Muscle layer of duodenum (tissue), 2 donors: ENCODE measurements at regions not wholly inside any gene's neighbourhood (a gene's known extent, or its start where the extent isn't known, plus 50 kb on each side); places are given as distances from the start of the nearest gene placed in this dataset.

Experiments used
- H3K27ac ChIP-seq: one replicate; pipeline ENCODE4 v1.7.0; 2013; ENCODE audit warnings: mild to moderate bottlenecking, low read length
- H3K27me3 ChIP-seq: one replicate; pipeline ENCODE4 v1.7.0; 2013; ENCODE audit warnings: low read depth, mild to moderate bottlenecking, control low read depth, low read length
- H3K36me3 ChIP-seq, 2 donors: one replicate each; pipeline ENCODE4 v1.7.0; 2013; ENCODE audit warnings: low read length in 2 of 2, control low read depth in 1 of 2, mild to moderate bottlenecking in 1 of 2; ENCODE audit not compliant: insufficient read depth in 2 of 2, control insufficient read depth in 1 of 2
- H3K4me1 ChIP-seq, 2 donors: one replicate each; pipeline ENCODE4 v1.7.0; 2013; ENCODE audit warnings: low read length in 2 of 2, mild to moderate bottlenecking in 2 of 2, control low read depth in 1 of 2, moderate library complexity in 1 of 2; ENCODE audit not compliant: insufficient read depth in 2 of 2, control insufficient read depth in 1 of 2
- H3K4me3 ChIP-seq, 2 donors: one replicate each; pipeline ENCODE4 v1.7.0; 2013; ENCODE audit warnings: low read length in 2 of 2, low read depth in 1 of 2, mild to moderate bottlenecking in 1 of 2
- H3K9me3 ChIP-seq, 2 donors: one replicate each; pipeline ENCODE4 v1.7.0; 2013; ENCODE audit warnings: low read length in 2 of 2, control low read depth in 1 of 2, mild to moderate bottlenecking in 1 of 2; ENCODE audit not compliant: control insufficient read depth in 1 of 2
- donor health status: healthy.

DNA sequence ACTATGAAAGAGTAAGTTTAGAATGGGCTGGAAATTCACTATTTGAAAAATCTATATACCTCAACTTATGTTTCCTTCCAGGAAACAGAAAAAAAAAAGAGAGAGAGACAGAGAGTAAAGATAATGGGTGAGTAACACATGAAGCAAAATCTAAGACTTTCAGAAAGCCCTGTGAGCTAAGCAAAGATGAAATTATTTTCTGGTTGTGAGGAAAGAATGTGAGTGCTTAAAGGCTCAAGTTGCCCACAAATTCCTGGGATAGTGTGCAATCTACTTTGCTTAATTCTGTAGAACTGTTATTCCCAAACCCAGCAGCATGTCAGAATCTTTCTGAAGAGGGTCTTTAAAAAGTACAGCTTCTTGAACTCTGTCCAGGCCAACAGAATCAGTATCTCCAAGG is 337.7 kb upstream of the AGTR1 start:
- no peaks in the 10 kb centered on the region for H3K4me1 ChIP-seq
- H3K27me3 ChIP-seq = no peaks in the 10 kb centered on the region
- no peak overlapping the region for H3K27ac ChIP-seq
- H3K36me3 ChIP-seq = no peaks in the 10 kb centered on the region
- H3K9me3 ChIP-seq = no peaks in the 10 kb centered on the region
- H3K4me3 ChIP-seq = no peak overlapping the region

DNA sequence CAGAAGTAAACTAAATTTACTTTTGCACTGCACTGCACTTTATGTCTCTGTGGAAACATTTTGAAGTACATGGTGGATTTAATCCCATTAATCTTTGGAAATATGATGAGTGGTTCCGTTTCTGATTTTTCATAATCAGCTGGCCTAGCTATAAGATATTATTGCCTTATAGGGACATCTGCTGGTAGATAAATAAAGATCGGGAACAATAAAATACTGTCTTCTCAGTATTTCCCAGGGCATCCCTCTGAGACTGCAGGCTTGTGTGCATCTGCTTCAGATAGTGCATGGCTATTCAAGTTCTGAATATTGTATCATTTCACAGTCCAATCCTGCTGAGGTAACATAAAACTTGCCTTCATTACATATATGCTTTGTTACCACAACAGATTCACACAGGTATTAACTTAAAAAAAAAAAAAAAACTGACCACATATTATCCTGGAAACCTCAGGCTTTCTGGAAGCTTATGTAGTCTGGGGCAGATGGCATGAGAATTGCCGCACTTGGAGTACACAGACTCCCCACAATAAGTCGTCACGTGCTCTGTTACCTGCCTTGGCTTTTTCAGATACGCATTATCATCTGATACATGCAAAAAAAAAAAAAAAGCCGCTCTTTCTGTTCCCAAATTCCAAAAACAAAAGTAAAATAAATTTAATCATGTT is 330.8 kb upstream of the AGTR1 start:
- Histone ChIP-seq H3K9me3 (no peaks in the 10 kb centered on the region), H3K27ac (no peak overlapping the region), H3K36me3 (no peaks in the 10 kb centered on the region), H3K27me3 (no peaks in the 10 kb centered on the region), H3K4me3 (no peak overlapping the region), H3K4me1 (no peaks in the 10 kb centered on the region)

DNA sequence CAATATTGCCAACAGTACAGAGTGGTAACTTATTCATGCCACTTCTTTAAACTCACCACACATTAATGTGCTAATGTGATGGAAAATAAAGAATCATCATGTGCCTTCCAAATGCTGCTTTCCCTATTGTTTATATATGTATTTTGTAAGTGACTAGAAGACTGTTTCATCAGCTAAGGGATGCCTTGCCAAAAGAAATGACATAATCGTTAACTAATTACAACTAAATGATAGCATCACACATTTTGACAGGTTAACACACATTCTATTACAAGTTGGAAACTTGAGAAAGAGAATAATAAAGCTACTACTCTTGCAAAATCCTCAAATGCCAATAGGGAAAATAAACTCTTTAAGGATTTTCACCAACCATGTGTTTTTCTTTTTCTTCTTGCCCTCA is 329.9 kb upstream of the AGTR1 start:
- no peaks in the 10 kb centered on the region for H3K27me3 ChIP-seq
- H3K36me3 ChIP-seq = no peaks in the 10 kb centered on the region
- H3K4me1 ChIP-seq = no peaks in the 10 kb centered on the region
- H3K27ac ChIP-seq = no peak overlapping the region
- no peaks in the 10 kb centered on the region for H3K9me3 ChIP-seq
- no peak overlapping the region for H3K4me3 ChIP-seq

DNA sequence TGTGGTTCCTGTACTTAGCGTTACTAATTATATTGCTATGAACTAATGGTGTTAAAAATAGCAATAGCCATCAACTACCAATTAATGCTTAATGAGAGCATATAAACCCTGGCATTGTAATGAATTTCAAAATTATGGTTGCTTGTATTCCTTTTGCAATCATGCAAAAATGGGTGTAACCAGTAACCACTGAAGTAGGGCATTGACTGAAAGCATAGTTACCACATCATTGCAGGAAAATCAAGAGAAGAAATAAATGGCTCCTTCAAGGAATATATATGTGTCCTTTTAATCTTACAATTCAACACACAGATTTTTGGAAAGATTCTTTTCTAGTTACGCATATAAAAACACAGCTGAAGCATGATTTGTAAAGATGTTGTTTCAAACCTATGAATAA is 328.3 kb upstream of the AGTR1 start:
- Histone ChIP-seq H3K27me3 (no peaks in the 10 kb centered on the region), H3K4me3 (no peak overlapping the region), H3K36me3 (no peaks in the 10 kb centered on the region), H3K4me1 (no peaks in the 10 kb centered on the region), H3K9me3 (no peaks in the 10 kb centered on the region), H3K27ac (no peak overlapping the region)

DNA sequence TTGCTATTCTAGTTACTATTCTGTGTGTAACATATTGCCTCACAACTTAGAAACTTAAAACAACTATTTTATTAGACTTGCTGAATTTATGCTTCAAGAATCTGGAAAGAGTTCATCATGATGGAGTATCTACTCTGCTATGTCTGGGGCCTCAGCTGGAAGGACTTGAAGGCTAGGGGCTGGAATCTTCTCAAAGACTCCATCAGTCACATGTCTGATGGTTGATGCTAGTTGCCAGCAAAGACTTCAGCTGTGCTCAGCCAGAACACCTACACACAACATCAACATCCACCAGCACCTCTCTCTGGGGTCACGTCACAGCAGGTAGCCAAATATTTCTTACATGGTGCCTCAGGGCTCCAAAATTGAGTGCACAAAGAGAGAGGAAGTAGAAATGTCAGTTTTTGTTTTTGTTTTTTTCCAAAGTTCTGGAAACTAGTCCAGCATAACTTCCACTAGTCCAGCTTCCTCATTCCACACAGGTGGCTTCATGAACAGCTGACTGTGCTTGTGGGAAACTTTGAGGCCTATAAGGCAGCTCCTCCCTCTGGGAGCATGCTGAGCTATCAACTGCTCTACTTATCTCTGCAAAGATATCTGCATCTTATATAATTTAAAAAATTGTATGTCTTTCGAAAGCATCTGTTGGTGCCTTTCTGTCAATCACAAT is 325.4 kb upstream of the AGTR1 start:
- Histone ChIP-seq H3K9me3 (no peaks in the 10 kb centered on the region), H3K4me1 (no peaks in the 10 kb centered on the region), H3K27me3 (no peaks in the 10 kb centered on the region), H3K36me3 (no peaks in the 10 kb centered on the region), H3K27ac (no peak overlapping the region), H3K4me3 (no peak overlapping the region)

DNA sequence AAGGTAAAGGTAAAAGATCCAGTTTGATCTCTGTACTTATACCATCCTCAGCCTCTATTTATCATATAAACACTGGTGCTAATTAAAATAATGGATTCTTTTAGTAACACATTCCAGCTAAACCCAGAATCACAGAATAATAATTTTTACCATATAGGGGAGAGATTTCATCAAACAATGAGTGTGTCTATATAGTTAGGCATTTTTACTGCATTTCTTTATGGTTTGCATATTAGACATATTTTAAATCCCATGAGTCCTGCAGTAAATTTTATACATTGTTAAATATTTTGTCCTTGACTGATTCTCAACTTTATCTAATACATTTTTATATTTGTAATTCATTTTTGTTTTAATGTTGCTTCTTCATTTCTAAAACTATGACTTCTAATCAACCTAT is 323.7 kb upstream of the AGTR1 start:
- Histone ChIP-seq H3K27me3 (no peaks in the 10 kb centered on the region), H3K9me3 (no peaks in the 10 kb centered on the region), H3K4me1 (no peaks in the 10 kb centered on the region), H3K27ac (no peak overlapping the region), H3K36me3 (no peaks in the 10 kb centered on the region), H3K4me3 (no peak overlapping the region)

DNA sequence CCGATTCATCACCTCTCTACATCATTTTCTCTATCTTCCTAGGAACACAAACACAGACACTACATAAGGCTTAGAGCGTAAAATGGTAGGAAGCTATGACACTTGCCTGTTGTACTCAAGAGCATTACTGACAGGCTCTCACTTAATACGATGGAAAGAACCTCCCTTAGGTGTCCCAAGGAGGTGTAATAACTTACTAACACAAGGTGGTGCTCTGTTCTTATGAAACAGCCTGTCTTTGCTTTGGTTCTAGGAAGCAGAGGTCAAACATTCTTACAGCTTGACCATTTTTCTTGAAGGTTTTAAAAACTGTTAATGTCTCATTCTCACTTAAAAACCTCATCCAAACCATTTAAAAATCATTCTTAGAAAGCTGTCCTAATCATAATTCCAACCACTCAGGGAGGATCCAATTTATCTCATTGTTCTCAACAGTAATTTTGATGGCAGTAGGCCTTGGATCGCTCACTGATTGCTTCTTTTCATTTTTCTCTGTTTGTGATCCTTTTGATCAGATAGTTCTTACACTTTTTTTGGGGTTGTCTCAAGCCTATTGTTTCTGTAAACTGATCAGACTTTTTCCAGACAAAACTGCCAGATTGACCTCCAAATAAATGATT is 317.8 kb upstream of the AGTR1 start:
- Histone ChIP-seq H3K27ac (no peak overlapping the region), H3K4me1 (no peaks in the 10 kb centered on the region), H3K27me3 (no peaks in the 10 kb centered on the region), H3K9me3 (no peaks in the 10 kb centered on the region), H3K4me3 (no peak overlapping the region), H3K36me3 (no peaks in the 10 kb centered on the region)

DNA sequence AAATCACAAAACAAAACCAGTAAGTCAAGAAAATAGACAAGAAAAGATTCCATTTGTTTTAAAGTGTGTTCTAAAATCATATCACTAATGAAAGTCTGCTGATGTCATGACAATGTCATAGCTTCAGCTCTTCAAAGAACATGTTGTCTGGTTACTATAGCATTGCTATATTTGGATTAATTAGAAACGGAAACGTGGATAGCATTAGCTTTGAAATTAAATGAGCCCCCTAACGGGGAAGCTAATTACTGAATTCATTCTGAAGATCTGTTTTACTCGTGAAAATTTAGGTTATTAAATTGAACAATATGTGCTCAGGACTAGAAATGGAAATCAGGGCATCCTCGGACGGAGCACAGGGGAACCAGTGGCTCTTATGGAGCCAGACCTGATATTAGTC is 316.7 kb upstream of the AGTR1 start:
- no peaks in the 10 kb centered on the region for H3K27me3 ChIP-seq
- H3K4me1 ChIP-seq = no peaks in the 10 kb centered on the region
- no peaks in the 10 kb centered on the region for H3K9me3 ChIP-seq
- H3K27ac ChIP-seq = no peak overlapping the region
- H3K4me3 ChIP-seq = no peak overlapping the region
- H3K36me3 ChIP-seq = no peaks in the 10 kb centered on the region

DNA sequence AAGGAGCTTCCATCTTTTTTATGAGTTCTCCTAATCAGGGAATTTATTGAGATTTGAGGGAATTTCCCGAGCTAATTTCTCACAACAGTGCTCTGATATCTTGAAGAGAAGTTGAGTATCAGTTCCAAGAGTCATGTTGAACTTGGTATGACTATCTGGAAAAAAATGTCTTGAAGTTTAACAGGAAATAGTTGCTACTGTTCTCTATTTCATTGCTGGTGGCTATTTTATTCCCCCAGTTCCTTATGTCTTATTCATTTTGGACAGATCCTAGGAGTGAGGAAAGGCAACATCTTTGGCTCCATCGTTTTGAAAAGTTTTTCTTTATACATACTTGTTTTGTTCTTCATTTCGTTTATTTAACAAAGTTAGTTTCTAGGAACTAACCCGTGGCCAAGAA is 307.8 kb upstream of the AGTR1 start:
- H3K4me1 ChIP-seq = no peaks in the 10 kb centered on the region
- H3K9me3 ChIP-seq = no peaks in the 10 kb centered on the region
- no peak overlapping the region for H3K4me3 ChIP-seq
- H3K36me3 ChIP-seq = no peaks in the 10 kb centered on the region
- no peaks in the 10 kb centered on the region for H3K27me3 ChIP-seq
- no peak overlapping the region for H3K27ac ChIP-seq

DNA sequence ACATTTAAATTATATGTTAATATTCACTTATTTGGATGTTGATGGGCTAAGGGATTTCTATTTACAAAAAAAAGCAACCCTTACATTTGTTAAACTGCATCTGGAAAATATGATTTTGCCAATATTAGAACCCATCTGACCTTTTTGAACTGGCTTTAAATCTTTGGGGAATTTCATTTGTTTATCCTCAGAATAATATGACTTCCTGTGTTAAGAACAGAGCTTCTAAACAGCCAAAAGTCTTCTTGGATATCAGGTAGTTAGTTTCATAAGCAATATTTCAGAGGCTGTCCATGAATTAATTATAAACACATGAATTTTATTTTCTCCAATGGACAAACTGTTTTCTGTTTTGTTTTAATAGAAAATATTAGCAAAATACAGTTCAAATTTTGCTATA is 301.9 kb upstream of the AGTR1 start:
- Histone ChIP-seq H3K27ac (no peak overlapping the region), H3K9me3 (no peaks in the 10 kb centered on the region), H3K36me3 (no peaks in the 10 kb centered on the region), H3K4me3 (no peak overlapping the region), H3K4me1 (no peaks in the 10 kb centered on the region), H3K27me3 (no peaks in the 10 kb centered on the region)

DNA sequence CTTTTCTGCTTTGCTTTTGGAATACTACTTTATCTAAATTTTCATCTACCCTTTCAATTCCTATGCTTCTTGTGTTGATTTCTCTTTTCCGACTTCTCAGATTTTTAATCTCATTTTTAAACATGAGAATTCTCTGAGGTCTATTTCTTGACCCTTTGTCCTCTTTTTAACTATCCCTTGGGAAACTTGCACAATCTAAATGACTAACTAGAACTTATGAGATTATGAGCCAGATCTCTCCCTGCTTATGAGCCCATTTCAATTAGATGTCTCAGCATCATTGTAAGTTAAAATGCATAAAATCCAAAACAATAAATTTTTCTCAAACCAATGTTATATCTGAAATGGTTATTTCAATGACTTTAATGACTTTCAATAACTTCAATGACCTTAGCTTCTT is 296.9 kb upstream of the AGTR1 start:
- H3K9me3 ChIP-seq = no peaks in the 10 kb centered on the region
- H3K27me3 ChIP-seq = no peaks in the 10 kb centered on the region
- no peaks in the 10 kb centered on the region for H3K36me3 ChIP-seq
- no peak overlapping the region for H3K4me3 ChIP-seq
- H3K27ac ChIP-seq = no peak overlapping the region
- H3K4me1 ChIP-seq = no peaks in the 10 kb centered on the region
